PC-3 (cell line): ENCODE measurements at regions not wholly inside any gene's neighbourhood (a gene's known extent, or its start where the extent isn't known, plus 50 kb on each side); places are given as distances from the start of the nearest gene placed in this dataset.

ENCODE experiments used
- ATAC-seq: fragments of 200-7000 bp; cut with Tn5 transposase; 2 replicates; pipeline ENCODE4 v1.9.1; 2020; ENCODE audit warnings: mild to moderate bottlenecking, moderate library complexity
- BruUV-seq: library from RNA; stranded (reverse); fragments of 400-500 nt; replicated peaks from 2 replicates; lab custom pipeline; 2021; lab: Mats Ljungman, UMichigan
- CTCF ChIA-PET: fragments of 300-600 bp; sonication (Branson Sonifier 250); formaldehyde crosslinking; loops from one replicate; lab custom pipeline; 2022; ENCODE audit warnings: antibody characterized with exemption; lab: Charles Lee
- POLR2A ChIA-PET: fragments of 300-600 bp; sonication (Branson Sonifier 250); formaldehyde crosslinking; loops from one replicate; lab custom pipeline; 2022; ENCODE audit warnings: antibody characterized with exemption; ENCODE audit not compliant: unreplicated experiment; lab: Charles Lee
- DNase-seq: peaks from one replicate; pipeline ENCODE4 v3.0.0-alpha.2; 2015
- H2AFZ ChIP-seq: fragments of 300-600 bp; sonication (generic); 2 replicates; pipeline ENCODE4 v1.6.0; 2016; ENCODE audit warnings: antibody characterized with exemption, low read length
- H3F3A ChIP-seq: fragments of 300-600 bp; sonication (generic); one replicate; pipeline ENCODE4 v1.6.0; 2017; ENCODE audit warnings: antibody characterized with exemption, low read length, control low read depth, mild to moderate bottlenecking; ENCODE audit not compliant: unreplicated experiment
- H3K27ac ChIP-seq: fragments of 300-600 bp; sonication (generic); 2 replicates; pipeline ENCODE4 v1.5.1; 2016; ENCODE audit warnings: mild to moderate bottlenecking, low read length
- H3K27me3 ChIP-seq: fragments of 300-600 bp; sonication (generic); 2 replicates; pipeline ENCODE4 v1.6.1; 2016; ENCODE audit warnings: low read length, mixed read lengths
- H3K36me3 ChIP-seq: fragments of 300-600 bp; sonication (generic); 2 replicates; pipeline ENCODE4 v1.6.1; 2016; ENCODE audit warnings: low read depth, mixed run types, low read length, mixed read lengths
- H3K4me1 ChIP-seq: fragments of 300-600 bp; sonication (generic); 2 replicates; pipeline ENCODE4 v1.5.1; 2016; ENCODE audit warnings: low read length; ENCODE audit not compliant: insufficient read depth
- H3K4me2 ChIP-seq: fragments of 300-600 bp; sonication (generic); 2 replicates; pipeline ENCODE4 v1.6.0; 2016; ENCODE audit warnings: low read length
- H3K4me3 ChIP-seq: fragments of 300-600 bp; sonication (generic); 2 replicates; pipeline ENCODE4 v1.5.1; 2016; ENCODE audit warnings: mild to moderate bottlenecking, low read length, mixed read lengths
- H3K79me2 ChIP-seq: fragments of 300-600 bp; sonication (generic); 2 replicates; pipeline ENCODE4 v1.6.1; 2017; ENCODE audit warnings: low read length, mixed read lengths
- H3K9ac ChIP-seq: fragments of 300-600 bp; sonication (generic); 2 replicates; pipeline ENCODE4 v1.6.0; 2016; ENCODE audit warnings: mild to moderate bottlenecking, low read length
- H3K9me2 ChIP-seq: fragments of 300-600 bp; sonication (generic); replicated peaks from 2 replicates; pipeline ENCODE4 v1.6.1; 2016; ENCODE audit warnings: mixed run types, low read length, mixed read lengths
- H3K9me3 ChIP-seq: fragments of 300-600 bp; sonication (generic); 2 replicates; pipeline ENCODE4 v1.6.1; 2016; ENCODE audit warnings: low read length, mixed read lengths
- H4K20me1 ChIP-seq: fragments of 300-600 bp; sonication (generic); 2 replicates; pipeline ENCODE4 v1.6.1; 2016; ENCODE audit warnings: low read length, mixed read lengths
- CTCF ChIP-seq: fragments of 300-600 bp; sonication (generic); conservative IDR thresholded peaks from 2 replicates; pipeline ENCODE4 v1.5.1; 2017; ENCODE audit warnings: antibody characterized with exemption, low read depth, mild to moderate bottlenecking, low read length
- EZH2 ChIP-seq: fragments of 300-600 bp; sonication (generic); IDR thresholded peaks from one replicate; pipeline ENCODE4 v1.6.1; 2017; ENCODE audit warnings: antibody characterized with exemption, mild to moderate bottlenecking, low read length; ENCODE audit not compliant: unreplicated experiment
- EZH2phosphoT487 ChIP-seq: fragments of 300-600 bp; sonication (generic); IDR thresholded peaks from 2 replicates; pipeline ENCODE4 v1.6.1; 2018; ENCODE audit warnings: mild to moderate bottlenecking, antibody characterized with exemption, low read length, borderline replicate concordance
- intact Hi-C: fragments of 100-400 bp; cut with micrococcal nuclease; formaldehyde crosslinking; loops from 2 replicates; pipeline ENCODE4 v1.9.0; 2023

- Histone ChIP-seq H3K9me2 (no peaks in the 10 kb centered on the region), H3K27me3 (no peaks in the 10 kb centered on the region), H3K79me2 (no peaks in the 10 kb centered on the region), H3K9ac (no peak overlapping the region), H3K9me3 (no peaks in the 10 kb centered on the region), H3K27ac (no peak overlapping the region), H3K4me3 (no peak overlapping the region), H3K36me3 (no peaks in the 10 kb centered on the region), H4K20me1 (no peaks in the 10 kb centered on the region), H2AFZ (no peak overlapping the region), H3F3A (no peaks in the 10 kb centered on the region), H3K4me2 (no peak overlapping the region), H3K4me1 (no peaks in the 10 kb centered on the region; the same call in 1 of the 2 replicates)
- DNase-seq, result no peak
- BruUV-seq, result no TSS peak
- ChIA-PET CTCF (no interaction called here), POLR2A (no interaction called here)
- ATAC-seq, result no peak
- intact Hi-C loops, result loop anchor here (5.0 kb wide), 1 partner anchor 128 kb away; no protein-coding TSS in a partner anchor
- no peak for TF ChIP-seq EZH2phosphoT487
- TF ChIP-seq EZH2, result no peak
- TF ChIP-seq CTCF, result no peak
These were observed 59.3 kb downstream of the RMI2 start for GRCh38 chr16:11404603-11405002.

GRCh38 chr16:11405331-11406176 lies 60.3 kb downstream of the RMI2 start:
- Histone ChIP-seq H3K4me2 (no peak overlapping the region), H3K27ac (no peak overlapping the region), H4K20me1 (no peaks in the 10 kb centered on the region), H3K9me2 (no peaks in the 10 kb centered on the region), H3F3A (no peaks in the 10 kb centered on the region), H3K9ac (no peak overlapping the region), H3K36me3 (no peaks in the 10 kb centered on the region), H3K9me3 (no peaks in the 10 kb centered on the region), H3K4me3 (no peak overlapping the region), H3K4me1 (no peaks in the 10 kb centered on the region; the same call in 1 of the 2 replicates), H3K79me2 (no peaks in the 10 kb centered on the region), H2AFZ (no peak overlapping the region), H3K27me3 (no peaks in the 10 kb centered on the region)
- peak; percentile 52 for DNase-seq
- ATAC-seq, result no peak
- CTCF ChIA-PET, result no interaction called here
- BruUV-seq, result no TSS peak
- intact Hi-C loops, result loop anchor here (5.0 kb wide), 1 partner anchor 127 kb away; no protein-coding TSS in a partner anchor
- POLR2A ChIA-PET, result no interaction called here
- TF ChIP-seq CTCF, result peak; percentile 69
- no peak for TF ChIP-seq EZH2phosphoT487

GRCh38 chr16:11406177-11406560 lies 60.9 kb downstream of the RMI2 start:
- intact Hi-C loops, result loop anchor here (5.0 kb wide), 1 partner anchor 126 kb away; no protein-coding TSS in a partner anchor
- BruUV-seq, result no TSS peak
- DNase-seq, result no peak
- Histone ChIP-seq H3K9ac (no peak overlapping the region), H3K79me2 (no peaks in the 10 kb centered on the region), H3K9me2 (no peaks in the 10 kb centered on the region), H3K9me3 (no peaks in the 10 kb centered on the region), H3K36me3 (no peaks in the 10 kb centered on the region), H3K27ac (no peak overlapping the region), H3K27me3 (no peaks in the 10 kb centered on the region), H3K4me3 (no peak overlapping the region), H3F3A (no peaks in the 10 kb centered on the region), H3K4me2 (no peak overlapping the region), H4K20me1 (no peaks in the 10 kb centered on the region), H2AFZ (no peak overlapping the region), H3K4me1 (no peaks in the 10 kb centered on the region; the same call in 1 of the 2 replicates)
- POLR2A ChIA-PET, result no interaction called here
- CTCF ChIA-PET, result no interaction called here
- no peak for TF ChIP-seq EZH2
- no peak for TF ChIP-seq CTCF
- no peak for TF ChIP-seq EZH2phosphoT487
- no peak for ATAC-seq
